Bronchial epithelial cell (primary cell): ENCODE measurements at regions not wholly inside any gene's neighbourhood (a gene's known extent, or its start where the extent isn't known, plus 50 kb on each side); places are given as distances from the start of the nearest gene placed in this dataset.

ENCODE experiments used
- DNase-seq: peaks from one replicate; pipeline ENCODE4 v3.0.0-alpha.2; 2010; ENCODE audit warnings: low read depth
- FAIRE-seq: peaks from 2 replicates; lab custom pipeline; 2011; peaks lifted over from hg19 to GRCh38; lab: Jason Lieb, UNC
- H3K27me3 ChIP-seq: 2 replicates; pipeline ENCODE4 v1.5.1; 2011; ENCODE audit warnings: low read length; ENCODE audit not compliant: control insufficient read depth, insufficient read depth
- H3K36me3 ChIP-seq: 2 replicates; pipeline ENCODE4 v1.5.1; 2011; ENCODE audit warnings: low read length; ENCODE audit not compliant: control insufficient read depth, insufficient read depth
- H3K4me3 ChIP-seq: 2 replicates; pipeline ENCODE4 v1.5.1; 2011; ENCODE audit warnings: mild to moderate bottlenecking, low read depth, low read length, control low read depth
- CTCF ChIP-seq: IDR thresholded peaks from 2 replicates; pipeline ENCODE4 v1.5.1; 2011; ENCODE audit warnings: mild to moderate bottlenecking, moderate library complexity, low read length, control low read depth, inconsistent platforms; ENCODE audit not compliant: insufficient read depth, severe bottlenecking

GRCh38 chr1:216788671-216789070 lies 65.4 kb upstream of the ESRRG start:
- no peak overlapping the region for H3K4me3 ChIP-seq
- H3K36me3 ChIP-seq = no peaks in the 10 kb centered on the region
- no peak for TF ChIP-seq CTCF
- FAIRE-seq = no peak
- DNase-seq = no peak
- H3K27me3 ChIP-seq = no peaks in the 10 kb centered on the region

- no peak for TF ChIP-seq CTCF
- DNase-seq (no peak), FAIRE-seq (no peak)
- H3K36me3 ChIP-seq = no peaks in the 10 kb centered on the region
- no peaks in the 10 kb centered on the region for H3K27me3 ChIP-seq
- no peak overlapping the region for H3K4me3 ChIP-seq
Measured at GRCh38 chr1:216785737-216786136, 62.5 kb upstream of the ESRRG start.

GRCh38 chr1:216785221-216785620 lies 62.0 kb upstream of the ESRRG start:
- Histone ChIP-seq H3K27me3 (no peaks in the 10 kb centered on the region), H3K36me3 (no peaks in the 10 kb centered on the region), H3K4me3 (no peak overlapping the region)
- DNase-seq (no peak), FAIRE-seq (no peak)
- no peak for TF ChIP-seq CTCF

- H3K27me3 ChIP-seq = no peaks in the 10 kb centered on the region
- no peak overlapping the region for H3K4me3 ChIP-seq
- no peak for TF ChIP-seq CTCF
- FAIRE-seq (no peak), DNase-seq (no peak)
- H3K36me3 ChIP-seq = no peaks in the 10 kb centered on the region
Measured at GRCh38 chr1:216779686-216780085, 56.5 kb upstream of the ESRRG start.

- DNase-seq = no peak
- no peaks in the 10 kb centered on the region for H3K36me3 ChIP-seq
- H3K4me3 ChIP-seq = no peak overlapping the region
- TF ChIP-seq CTCF = no peak
- no peaks in the 10 kb centered on the region for H3K27me3 ChIP-seq
- FAIRE-seq = no peak
Measured at GRCh38 chr1:216778737-216779136, 55.5 kb upstream of the ESRRG start.

GRCh38 chr1:216777148-216777547 lies 53.9 kb upstream of the ESRRG start:
- no peak overlapping the region for H3K4me3 ChIP-seq
- DNase-seq (no peak), FAIRE-seq (no peak)
- H3K36me3 ChIP-seq = no peaks in the 10 kb centered on the region
- no peaks in the 10 kb centered on the region for H3K27me3 ChIP-seq
- no peak for TF ChIP-seq CTCF
